ENCODE measurements at regions not wholly inside any gene's neighbourhood (a gene's known extent, or its start where the extent isn't known, plus 50 kb on each side); places are given as distances from the start of the nearest gene placed in this dataset.

DNA sequence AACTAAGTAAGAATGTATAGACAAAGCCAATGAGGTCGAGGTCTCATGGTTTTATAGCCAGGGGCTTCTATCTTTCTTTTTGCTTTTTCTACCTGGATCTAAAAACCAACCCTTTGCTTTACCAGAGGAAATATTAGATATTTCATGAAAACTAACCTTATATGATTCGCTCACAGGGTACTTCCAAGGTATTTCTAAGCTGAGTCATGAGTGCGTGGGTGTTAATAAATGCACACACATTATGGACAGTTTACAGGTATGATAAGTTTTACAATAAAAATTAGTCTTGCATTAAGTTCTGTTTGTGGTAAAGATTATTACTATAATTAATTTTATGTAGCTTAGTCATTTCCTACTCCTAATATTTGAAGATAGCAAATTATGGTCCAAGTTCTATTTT is 217.2 kb downstream of the CHRM3 start:
- no peaks in the 10 kb centered on the region for H3K4me1 Mint-ChIP-seq
- no peak overlapping the region for H3K27ac Mint-ChIP-seq (ENCODE audit: unreplicated experiment)
- no peak overlapping the region for H3K4me3 Mint-ChIP-seq
- no peaks in the 10 kb centered on the region for H3K27me3 Mint-ChIP-seq (ENCODE audit: low read depth)
- DNase-seq (ENCODE audit: low read depth, low spot score) = no peak
- TF ChIP-seq CTCF (conservative IDR thresholded peaks at IDR 0.05) = no peak
- no peaks in the 10 kb centered on the region for H3K36me3 Mint-ChIP-seq (ENCODE audit: low read depth)
- H3K9me3 Mint-ChIP-seq = no peaks in the 10 kb centered on the region

DNA sequence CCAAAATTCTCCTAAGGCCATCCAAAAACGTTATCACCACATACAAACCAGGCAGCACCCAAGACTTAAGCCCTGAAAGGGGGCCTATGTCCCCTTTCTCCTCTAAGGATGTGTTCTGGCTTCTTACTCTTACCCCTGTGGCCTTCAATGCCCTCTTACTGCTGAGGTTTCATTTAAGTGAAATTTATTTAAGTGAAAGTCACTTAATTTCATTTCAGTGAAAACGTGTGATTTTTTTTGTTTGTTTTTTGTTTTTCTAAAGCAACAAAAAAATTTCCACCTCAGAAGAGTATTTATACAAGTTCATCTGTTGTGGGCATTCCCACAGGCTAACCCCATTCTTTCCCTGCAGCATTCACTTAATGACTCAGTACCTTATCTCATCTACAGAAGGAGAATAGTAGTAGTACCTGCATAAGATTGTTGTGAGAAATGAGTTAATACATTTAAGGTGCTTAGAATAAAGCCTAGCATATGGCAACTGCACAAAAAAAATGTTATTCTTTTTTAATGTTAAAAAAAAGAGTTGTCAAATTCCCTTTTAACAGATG is 220.6 kb downstream of the CHRM3 start:
- DNase-seq (ENCODE audit: low read depth, low spot score) = no peak
- Mint-ChIP-seq H3K4me1 (no peaks in the 10 kb centered on the region), H3K4me3 (no peak overlapping the region), H3K27ac (ENCODE audit: unreplicated experiment) (no peak overlapping the region), H3K27me3 (ENCODE audit: low read depth) (no peaks in the 10 kb centered on the region), H3K9me3 (no peaks in the 10 kb centered on the region), H3K36me3 (ENCODE audit: low read depth) (no peaks in the 10 kb centered on the region)
- no peak for TF ChIP-seq CTCF (conservative IDR thresholded peaks at IDR 0.05)

DNA sequence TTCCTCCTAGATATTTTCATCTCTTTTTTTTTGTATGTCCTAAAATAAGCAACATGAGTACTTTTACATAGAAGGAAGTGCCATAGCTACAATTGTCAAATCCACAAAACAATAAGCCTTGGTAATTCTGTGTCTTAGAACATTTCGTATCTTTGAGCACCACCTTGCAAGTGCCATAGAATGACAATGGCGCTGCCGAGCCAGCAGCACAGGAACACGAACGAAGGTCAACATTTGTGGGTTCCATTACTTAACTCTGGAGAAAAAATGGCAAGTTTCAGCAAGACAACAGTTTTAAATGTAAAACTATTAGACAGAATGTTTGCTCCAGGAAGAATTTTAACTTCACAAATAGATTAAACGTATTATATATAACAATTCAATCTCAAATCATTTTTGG is 222.1 kb downstream of the CHRM3 start:
- Mint-ChIP-seq H3K4me1 (no peaks in the 10 kb centered on the region), H3K27me3 (ENCODE audit: low read depth) (no peaks in the 10 kb centered on the region), H3K27ac (ENCODE audit: unreplicated experiment) (no peak overlapping the region), H3K9me3 (no peaks in the 10 kb centered on the region), H3K4me3 (no peak overlapping the region), H3K36me3 (ENCODE audit: low read depth) (no peaks in the 10 kb centered on the region)
- no peak for DNase-seq (ENCODE audit: low read depth, low spot score)
- TF ChIP-seq CTCF (conservative IDR thresholded peaks at IDR 0.05) = no peak

DNA sequence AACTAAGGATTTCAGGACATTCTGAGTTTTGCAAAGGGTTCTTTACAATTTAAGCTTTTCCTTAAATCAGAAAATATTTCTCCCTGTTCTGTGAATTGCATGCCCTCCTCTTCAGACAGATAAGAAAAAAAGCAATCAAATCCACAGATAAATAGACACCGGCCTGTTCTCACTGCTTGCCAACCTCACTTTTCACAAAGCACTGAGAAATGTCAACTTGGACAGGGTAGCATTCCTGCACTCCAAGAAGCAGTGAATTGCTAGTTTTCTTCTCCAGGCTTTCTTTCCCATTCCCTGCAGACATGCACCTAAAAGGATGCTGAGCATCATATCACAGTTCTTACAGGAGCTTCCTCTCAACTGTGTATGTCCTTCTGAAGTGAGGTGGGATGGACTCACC is 226.0 kb downstream of the CHRM3 start:
- TF ChIP-seq CTCF (conservative IDR thresholded peaks at IDR 0.05) = no peak
- no peak overlapping the region for H3K27ac Mint-ChIP-seq (ENCODE audit: unreplicated experiment)
- H3K4me3 Mint-ChIP-seq = no peak overlapping the region
- no peak for DNase-seq (ENCODE audit: low read depth, low spot score)
- H3K4me1 Mint-ChIP-seq = no peaks in the 10 kb centered on the region
- no peaks in the 10 kb centered on the region for H3K36me3 Mint-ChIP-seq (ENCODE audit: low read depth)
- no peaks in the 10 kb centered on the region for H3K27me3 Mint-ChIP-seq (ENCODE audit: low read depth)
- H3K9me3 Mint-ChIP-seq = no peaks in the 10 kb centered on the region

- Mint-ChIP-seq H3K36me3 (ENCODE audit: low read depth) (no peaks in the 10 kb centered on the region), H3K27me3 (ENCODE audit: low read depth) (no peaks in the 10 kb centered on the region), H3K27ac (ENCODE audit: unreplicated experiment) (no peak overlapping the region), H3K4me3 (no peak overlapping the region), H3K4me1 (peaks cover 4% of the 10 kb centered on the region), H3K9me3 (no peaks in the 10 kb centered on the region)
- DNase-seq (ENCODE audit: low read depth, low spot score) = no peak
- no peak for TF ChIP-seq CTCF (conservative IDR thresholded peaks at IDR 0.05)
Measured at GRCh38 chr1:239616673-239617072, 230.3 kb downstream of the CHRM3 start.

DNA sequence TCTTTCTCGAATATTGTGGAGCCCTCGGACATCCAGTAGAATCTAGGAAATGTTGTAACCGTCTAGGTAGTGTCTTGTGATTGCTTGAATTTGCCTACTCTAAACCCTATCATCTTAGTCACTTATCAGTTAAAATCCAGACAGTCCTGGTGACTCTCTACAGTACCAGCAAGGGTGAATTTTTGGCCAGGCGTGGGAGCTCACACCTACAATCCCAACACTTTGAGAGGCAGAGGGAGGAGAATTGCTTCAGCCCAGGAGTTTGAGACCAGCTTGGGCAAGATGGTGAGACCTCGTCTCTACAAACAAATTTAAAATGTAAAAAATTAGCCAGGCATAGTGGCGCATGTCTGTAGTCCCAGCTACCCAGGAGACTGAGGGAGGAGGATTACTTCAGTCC is 230.9 kb downstream of the CHRM3 start:
- no peak for DNase-seq (ENCODE audit: low read depth, low spot score)
- Mint-ChIP-seq H3K27ac (ENCODE audit: unreplicated experiment) (no peak overlapping the region), H3K9me3 (peaks cover under 1% of the 10 kb centered on the region), H3K4me1 (peaks cover 4% of the 10 kb centered on the region), H3K36me3 (ENCODE audit: low read depth) (peaks cover under 1% of the 10 kb centered on the region), H3K27me3 (ENCODE audit: low read depth) (no peaks in the 10 kb centered on the region), H3K4me3 (no peak overlapping the region)
- no peak for TF ChIP-seq CTCF (conservative IDR thresholded peaks at IDR 0.05)
